ENCODE measurements at regions not wholly inside any gene's neighbourhood (a gene's known extent, or its start where the extent isn't known, plus 50 kb on each side); places are given as distances from the start of the nearest gene placed in this dataset.

GRCh38 chr6:144408161-144408560 lies 123.0 kb downstream of the UTRN start:
- no peak for TF ChIP-seq CTCF (conservative IDR thresholded peaks at IDR 0.05)
- no peak for TF ChIP-seq ZFX (IDR thresholded peaks at IDR 0.05)

All from C4-2B (cell line).